Gastrocnemius medialis (tissue), 4 donors: ENCODE measurements at regions not wholly inside any gene's neighbourhood (a gene's known extent, or its start where the extent isn't known, plus 50 kb on each side); places are given as distances from the start of the nearest gene placed in this dataset.

Source experiments
- ATAC-seq, 2 donors: fragments of 150-250 bp; one replicate each; pipeline ENCODE4 v1.9.1; 2016
- DNase-seq, 2 donors: peaks; one replicate each; pipeline ENCODE4 v3.0.0-alpha.2; 2019
- H3K27ac ChIP-seq, 4 donors: fragments of 200-600 bp; sonication (generic); 1 replicate in 1 of 4; 2 replicates in 3 of 4; pipeline ENCODE4 v1.5.1; 2016 to 2018; ENCODE audit warnings: mild to moderate bottlenecking in 2 of 4, moderate library complexity in 1 of 4
- H3K27me3 ChIP-seq, 3 donors: fragments of 200-600 bp; sonication (generic) in 2 of 3; 1 replicate in 1 of 3; 2 replicates in 2 of 3; pipeline versions ENCODE4 v1.5.1 to v1.6.0; 2016 to 2019; ENCODE audit warnings: mild to moderate bottlenecking in 1 of 3, moderate library complexity in 1 of 3
- H3K36me3 ChIP-seq, 2 donors: fragments of 200-600 bp; sonication (generic) in 1 of 2; one replicate each; pipeline ENCODE4 v1.5.1; 2017 to 2018
- H3K4me1 ChIP-seq, 2 donors: fragments of 200-600 bp; sonication (generic) in 1 of 2; one replicate each; pipeline ENCODE4 v1.5.1; 2016 to 2017; ENCODE audit warnings: mild to moderate bottlenecking in 2 of 2
- H3K4me3 ChIP-seq, 4 donors: fragments of 200-600 bp; sonication (generic) in 3 of 4; 1 replicate in 1 of 4; 2 replicates in 3 of 4; pipeline ENCODE4 v1.5.1; 2016 to 2019; ENCODE audit warnings: mild to moderate bottlenecking in 2 of 4
- H3K9me3 ChIP-seq, 3 donors: fragments of 200-600 bp; sonication (generic) in 2 of 3; 1 replicate in 1 of 3; 2 replicates in 2 of 3; pipeline ENCODE4 v1.5.1; 2016 to 2019
- POLR2A ChIP-seq, 2 donors: fragments of 450-650 bp; IDR thresholded peaks; one replicate each; pipeline ENCODE4 v1.6.1; 2017; ENCODE audit warnings: antibody characterized with exemption in 2 of 2, mild to moderate bottlenecking in 2 of 2, moderate library complexity in 2 of 2
- in situ Hi-C, 4 donors: fragments of 200-750 bp; cut with MboI; loops; one replicate each; pipeline versions ENCODE4 v1.15.0 to v1.8.0; 2017; ENCODE audit warnings: low sequenced_read_pairs in 4 of 4
- intact Hi-C: fragments of 100-400 bp; cut with DNase I; formaldehyde crosslinking; loops from one replicate; pipeline ENCODE4 v1.15.1; 2023; ENCODE audit warnings: low total_unique reads
- TF ChIP-seq, protein P1 (sequence below), 5 experiments: fragments of 450-650 bp in 3 of 5; fragments of 200-600 bp in 2 of 5; sonication (generic) in 2 of 5; IDR thresholded peaks in 4 of 5; conservative IDR thresholded peaks in 1 of 5; 1 replicate in 4 of 5; 2 replicates in 1 of 5; pipeline ENCODE4 v1.5.1; 2016 to 2019; ENCODE audit warnings: antibody characterized with exemption in 5 of 5, mild to moderate bottlenecking in 3 of 5, moderate library complexity in 3 of 5

DNA sequence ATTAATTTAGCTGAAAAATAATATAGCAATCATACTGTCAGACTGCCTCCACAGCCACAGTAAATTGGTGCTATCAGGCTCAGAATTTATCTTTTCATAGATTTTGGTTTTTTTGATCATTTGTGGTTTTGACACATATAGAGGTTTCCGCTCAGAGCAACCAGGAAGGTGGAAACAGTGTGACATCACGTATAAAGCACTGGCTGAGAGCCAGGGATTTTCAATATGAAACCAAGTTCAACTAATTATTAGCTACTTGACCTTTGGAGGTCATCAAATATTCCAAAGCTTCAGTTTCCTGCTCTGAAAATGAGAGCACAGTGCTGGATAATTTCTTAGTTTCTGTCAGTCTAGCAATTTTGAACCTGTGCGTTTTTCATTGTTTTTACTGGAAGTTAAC lies 433.8 kb upstream of the SUCLG2 start:
- no peaks in the 10 kb centered on the region for H3K36me3 ChIP-seq
- no peak overlapping the region for H3K27ac ChIP-seq
- no peak for DNase-seq
- no peak for ATAC-seq
- no peak for TF ChIP-seq POLR2A (IDR thresholded peaks at IDR 0.05)
- TF ChIP-seq, protein P1, sequence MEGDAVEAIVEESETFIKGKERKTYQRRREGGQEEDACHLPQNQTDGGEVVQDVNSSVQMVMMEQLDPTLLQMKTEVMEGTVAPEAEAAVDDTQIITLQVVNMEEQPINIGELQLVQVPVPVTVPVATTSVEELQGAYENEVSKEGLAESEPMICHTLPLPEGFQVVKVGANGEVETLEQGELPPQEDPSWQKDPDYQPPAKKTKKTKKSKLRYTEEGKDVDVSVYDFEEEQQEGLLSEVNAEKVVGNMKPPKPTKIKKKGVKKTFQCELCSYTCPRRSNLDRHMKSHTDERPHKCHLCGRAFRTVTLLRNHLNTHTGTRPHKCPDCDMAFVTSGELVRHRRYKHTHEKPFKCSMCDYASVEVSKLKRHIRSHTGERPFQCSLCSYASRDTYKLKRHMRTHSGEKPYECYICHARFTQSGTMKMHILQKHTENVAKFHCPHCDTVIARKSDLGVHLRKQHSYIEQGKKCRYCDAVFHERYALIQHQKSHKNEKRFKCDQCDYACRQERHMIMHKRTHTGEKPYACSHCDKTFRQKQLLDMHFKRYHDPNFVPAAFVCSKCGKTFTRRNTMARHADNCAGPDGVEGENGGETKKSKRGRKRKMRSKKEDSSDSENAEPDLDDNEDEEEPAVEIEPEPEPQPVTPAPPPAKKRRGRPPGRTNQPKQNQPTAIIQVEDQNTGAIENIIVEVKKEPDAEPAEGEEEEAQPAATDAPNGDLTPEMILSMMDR (IDR thresholded peaks at IDR 0.05 in 4 of 5, conservative IDR thresholded peaks at IDR 0.05 in 1 of 5), result no peak
- in situ Hi-C loops (no loop called here), intact Hi-C loops (no loop called here)
- no peaks in the 10 kb centered on the region for H3K9me3 ChIP-seq
- peaks cover 0 to 4% of the 10 kb centered on the region in 2 donors for H3K4me1 ChIP-seq
- H3K27me3 ChIP-seq, result no peaks in the 10 kb centered on the region
- no peak overlapping the region for H3K4me3 ChIP-seq

DNA sequence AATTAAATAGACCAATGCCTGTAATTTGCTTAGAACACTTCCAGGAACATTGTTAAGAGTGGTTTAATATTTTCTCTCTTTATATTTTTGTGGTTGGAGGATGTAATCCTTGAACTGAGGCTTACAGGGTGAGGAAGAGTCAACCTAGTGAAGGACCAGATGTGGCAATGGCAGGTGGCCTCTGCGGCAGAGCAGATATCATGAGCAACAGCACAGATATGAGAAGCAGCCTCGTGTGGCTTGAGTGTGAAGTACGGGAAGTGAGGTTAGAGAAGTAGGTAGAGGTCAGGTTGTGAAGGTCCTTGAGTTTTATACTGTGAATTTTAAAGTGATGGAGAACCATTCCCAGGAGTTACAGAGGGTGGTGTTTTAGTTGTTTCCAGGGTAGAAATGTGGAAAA lies 417.6 kb upstream of the SUCLG2 start:
- intact Hi-C loops, result no loop called here
- H3K4me1 ChIP-seq, result no peaks in the 10 kb centered on the region
- ATAC-seq (no peak), DNase-seq (no peak)
- H3K27ac ChIP-seq, result no peak overlapping the region
- in situ Hi-C loops, result no loop called here
- no peaks in the 10 kb centered on the region for H3K36me3 ChIP-seq
- no peaks in the 10 kb centered on the region for H3K9me3 ChIP-seq
- no peak overlapping the region for H3K4me3 ChIP-seq
- TF ChIP-seq POLR2A (IDR thresholded peaks at IDR 0.05), result no peak
- TF ChIP-seq, protein P1 (IDR thresholded peaks at IDR 0.05 in 4 of 5, conservative IDR thresholded peaks at IDR 0.05 in 1 of 5), result no peak
- H3K27me3 ChIP-seq, result no peaks in the 10 kb centered on the region

DNA sequence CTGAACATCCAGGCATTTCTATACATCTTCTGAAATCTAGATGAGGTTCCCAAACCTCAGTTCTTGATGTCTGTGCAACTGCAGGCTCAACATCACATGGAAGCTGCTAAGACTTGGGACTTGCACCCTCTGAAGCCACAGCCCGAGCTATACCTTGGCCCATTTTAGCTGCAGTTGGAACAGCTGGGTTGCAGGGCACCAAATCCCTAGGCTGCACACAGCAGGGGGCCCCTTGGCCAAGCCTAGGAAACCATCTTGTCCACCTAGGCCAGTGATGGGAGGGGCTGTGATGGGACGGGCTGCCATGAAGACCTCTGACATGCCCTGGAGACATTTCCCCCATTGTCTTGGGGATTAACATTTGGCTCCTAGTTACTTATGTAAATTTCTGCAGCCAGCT lies 415.8 kb upstream of the SUCLG2 start:
- no peaks in the 10 kb centered on the region for H3K4me1 ChIP-seq
- intact Hi-C loops (no loop called here), in situ Hi-C loops (no loop called here)
- DNase-seq (no peak), ATAC-seq (no peak)
- no peaks in the 10 kb centered on the region for H3K9me3 ChIP-seq
- H3K4me3 ChIP-seq, result no peak overlapping the region
- H3K27ac ChIP-seq, result no peak overlapping the region
- no peaks in the 10 kb centered on the region for H3K36me3 ChIP-seq
- H3K27me3 ChIP-seq, result no peaks in the 10 kb centered on the region
- no peak for TF ChIP-seq POLR2A (IDR thresholded peaks at IDR 0.05)
- TF ChIP-seq, protein P1 (IDR thresholded peaks at IDR 0.05 in 4 of 5, conservative IDR thresholded peaks at IDR 0.05 in 1 of 5), result no peak

DNA sequence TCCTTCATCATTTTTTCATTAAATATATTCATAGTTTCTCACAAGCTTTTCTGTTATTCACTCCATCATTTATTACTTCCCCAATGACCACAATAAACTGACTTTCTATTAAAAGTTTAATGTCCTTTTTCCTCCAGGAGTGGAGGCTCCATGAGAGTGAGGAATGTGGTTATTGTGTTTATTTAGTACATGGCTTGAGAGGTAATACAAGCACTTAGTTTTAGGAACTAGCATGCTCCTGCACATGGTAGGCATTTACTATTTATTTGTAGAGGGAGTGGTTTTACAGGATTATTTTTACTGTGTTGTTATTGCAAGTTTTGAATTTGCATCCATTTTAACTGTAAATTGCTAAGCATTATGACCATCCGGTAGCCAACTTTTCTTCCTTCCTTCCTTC lies 412.9 kb upstream of the SUCLG2 start:
- no peak for DNase-seq
- intact Hi-C loops, result no loop called here
- in situ Hi-C loops, result no loop called here

DNA sequence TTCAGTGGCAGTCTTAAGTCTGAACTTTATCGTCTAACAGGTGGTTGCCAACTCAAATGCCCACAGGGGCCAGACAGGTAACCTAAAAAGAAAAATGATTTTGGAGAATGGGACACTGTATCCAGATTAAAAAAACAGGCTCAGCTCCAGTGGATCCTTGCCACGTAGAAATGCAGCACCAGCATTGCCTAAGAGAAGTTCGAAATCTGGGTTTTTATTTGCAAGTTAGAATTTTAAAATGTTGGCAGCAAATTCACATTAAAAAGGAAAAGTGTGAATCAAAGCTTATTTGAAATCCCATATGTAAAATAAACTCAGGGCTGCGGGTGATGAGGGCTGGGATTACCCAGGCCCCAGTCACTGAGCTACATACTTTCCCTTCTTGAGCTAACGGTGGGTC lies 408.5 kb upstream of the SUCLG2 start:
- intact Hi-C loops (no loop called here), in situ Hi-C loops (no loop called here)
- H3K27me3 ChIP-seq, result no peaks in the 10 kb centered on the region
- H3K36me3 ChIP-seq, result no peaks in the 10 kb centered on the region
- no peak overlapping the region for H3K4me3 ChIP-seq
- H3K9me3 ChIP-seq, result no peaks in the 10 kb centered on the region
- no peak for ATAC-seq
- no peak for DNase-seq
- no peaks in the 10 kb centered on the region for H3K4me1 ChIP-seq
- H3K27ac ChIP-seq, result no peak overlapping the region
- TF ChIP-seq, protein P1 (IDR thresholded peaks at IDR 0.05 in 4 of 5, conservative IDR thresholded peaks at IDR 0.05 in 1 of 5), result no peak
- TF ChIP-seq POLR2A (IDR thresholded peaks at IDR 0.05), result no peak

More for the DNA sequence above, 412.9 kb upstream of the SUCLG2 start:
- Histone ChIP-seq H3K27me3 (no peaks in the 10 kb centered on the region), H3K4me1 (no peaks in the 10 kb centered on the region), H3K9me3 (no peaks in the 10 kb centered on the region), H3K4me3 (no peak overlapping the region), H3K36me3 (no peaks in the 10 kb centered on the region), H3K27ac (no peak overlapping the region)
- TF ChIP-seq POLR2A (IDR thresholded peaks at IDR 0.05), result no peak
- TF ChIP-seq, protein P1 (IDR thresholded peaks at IDR 0.05 in 4 of 5, conservative IDR thresholded peaks at IDR 0.05 in 1 of 5), result no peak
- ATAC-seq, result no peak
